GM23338 (cell line): ENCODE measurements at regions not wholly inside any gene's neighbourhood (a gene's known extent, or its start where the extent isn't known, plus 50 kb on each side); places are given as distances from the start of the nearest gene placed in this dataset.

Source experiments
- ATAC-seq: fragments of 200-7000 bp; cut with Tn5 transposase; 3 replicates; pipeline ENCODE4 v1.9.1; 2020
- DNase-seq: peaks from one replicate; pipeline ENCODE4 v3.0.0-alpha.2; 2015; ENCODE audit warnings: low spot score
- H2AFZ ChIP-seq: fragments of 200-600 bp; sonication (generic); 2 replicates; pipeline ENCODE4 v1.8.0; 2016; ENCODE audit warnings: antibody characterized with exemption, mild to moderate bottlenecking, moderate library complexity
- H3F3A ChIP-seq: fragments of 200-600 bp; sonication (generic); replicated peaks from 2 replicates; pipeline ENCODE4 v1.8.0; 2017; ENCODE audit warnings: antibody characterized with exemption, mixed run types, low read depth
- H3K27ac ChIP-seq: fragments of 200-600 bp; sonication (generic); 2 replicates; pipeline ENCODE4 v1.6.1; 2016; ENCODE audit warnings: low read depth
- H3K27me3 ChIP-seq: fragments of 200-600 bp; sonication (generic); 2 replicates; pipeline ENCODE4 v1.8.0; 2016; ENCODE audit warnings: mild to moderate bottlenecking, mixed run types, moderate library complexity; ENCODE audit not compliant: insufficient read depth
- H3K36me3 ChIP-seq: fragments of 200-600 bp; sonication (generic); 2 replicates; pipeline ENCODE4 v1.8.0; 2016; ENCODE audit warnings: mild to moderate bottlenecking; ENCODE audit not compliant: insufficient read depth
- H3K4me1 ChIP-seq: fragments of 200-600 bp; sonication (generic); 2 replicates; pipeline ENCODE4 v1.8.0; 2016; ENCODE audit warnings: mild to moderate bottlenecking, moderate library complexity; ENCODE audit not compliant: insufficient read depth
- H3K4me2 ChIP-seq: fragments of 200-600 bp; sonication (generic); 2 replicates; pipeline ENCODE4 v1.7.1; 2017; ENCODE audit warnings: mixed run types
- H3K4me3 ChIP-seq: fragments of 200-600 bp; sonication (generic); 2 replicates; pipeline ENCODE4 v1.6.1; 2016; ENCODE audit warnings: mixed run types
- H3K79me2 ChIP-seq: fragments of 200-600 bp; sonication (generic); replicated peaks from 2 replicates; pipeline ENCODE4 v1.8.0; 2017; ENCODE audit warnings: mild to moderate bottlenecking; ENCODE audit not compliant: insufficient read depth
- H3K9me2 ChIP-seq: fragments of 200-600 bp; sonication (generic); 2 replicates; pipeline ENCODE4 v1.8.0; 2017; ENCODE audit not compliant: insufficient read depth
- H4K20me1 ChIP-seq: fragments of 200-600 bp; sonication (generic); replicated peaks from 2 replicates; pipeline ENCODE4 v1.8.0; 2017; ENCODE audit warnings: mild to moderate bottlenecking; ENCODE audit not compliant: insufficient read depth
- H3K27ac Mint-ChIP-seq: 2 replicates; pipeline ENCODE4 v1.8.0; 2020; ENCODE audit warnings: inconsistent platforms, mild to moderate bottlenecking, moderate library complexity, mixed read lengths
- H3K27me3 Mint-ChIP-seq: 3 replicates; pipeline ENCODE4 v1.8.0; 2022; ENCODE audit warnings: low read depth, mild to moderate bottlenecking, moderate library complexity, mixed read lengths, inconsistent platforms; ENCODE audit not compliant: insufficient read depth, poor library complexity
- H3K36me3 Mint-ChIP-seq: 3 replicates; pipeline ENCODE4 v1.8.0; 2021; ENCODE audit warnings: low read depth, mild to moderate bottlenecking, inconsistent platforms, moderate library complexity, mixed read lengths
- H3K4me1 Mint-ChIP-seq: 3 replicates; pipeline ENCODE4 v1.8.0; 2020; ENCODE audit warnings: mild to moderate bottlenecking, inconsistent platforms, mixed read lengths
- H3K4me3 Mint-ChIP-seq: 3 replicates; pipeline ENCODE4 v1.8.0; 2021; ENCODE audit warnings: moderate library complexity, mild to moderate bottlenecking, inconsistent platforms, mixed read lengths
- H3K9me3 Mint-ChIP-seq: 3 replicates; pipeline ENCODE4 v1.8.0; 2020; ENCODE audit warnings: moderate library complexity, mild to moderate bottlenecking, inconsistent platforms, mixed read lengths
- CREB1 ChIP-seq: fragments of 250-450 bp; sonication (Bioruptor Pico); IDR thresholded peaks from 2 replicates; pipeline ENCODE4 v1.5.0; 2020; ENCODE audit warnings: low read depth, mild to moderate bottlenecking, moderate library complexity
- ETS1 ChIP-seq: IDR thresholded peaks from 2 replicates; pipeline ENCODE4 v1.6.1; 2016; ENCODE audit warnings: antibody characterized with exemption
- EZH2 ChIP-seq: fragments of 200-600 bp; sonication (generic); IDR thresholded peaks from one replicate; pipeline ENCODE4 v1.8.0; 2017; ENCODE audit warnings: antibody characterized with exemption, mild to moderate bottlenecking, low read depth; ENCODE audit not compliant: unreplicated experiment
- EZH2phosphoT487 ChIP-seq: fragments of 200-600 bp; sonication (generic); IDR thresholded peaks from one replicate; pipeline ENCODE4 v1.8.1; 2018; ENCODE audit warnings: antibody characterized with exemption; ENCODE audit not compliant: unreplicated experiment
- JUNB ChIP-seq: IDR thresholded peaks from one replicate; pipeline ENCODE4 v1.6.1; 2016; ENCODE audit warnings: antibody characterized with exemption; ENCODE audit not compliant: unreplicated experiment
- NANOG ChIP-seq: IDR thresholded peaks from 2 replicates; pipeline ENCODE4 v1.6.1; 2016; ENCODE audit warnings: antibody characterized with exemption, borderline replicate concordance
- POLR2AphosphoS5 ChIP-seq: IDR thresholded peaks from 2 replicates; pipeline ENCODE4 v1.6.1; 2016; ENCODE audit warnings: antibody characterized with exemption, low read depth
- STAT1 ChIP-seq: IDR thresholded peaks from one replicate; pipeline ENCODE4 v1.6.1; 2016; ENCODE audit warnings: antibody characterized with exemption; ENCODE audit not compliant: unreplicated experiment
- ZNF114 ChIP-seq: fragments of 250-450 bp; sonication (Bioruptor Pico); IDR thresholded peaks from 2 replicates; pipeline ENCODE4 v1.5.0; 2020; ENCODE audit warnings: mild to moderate bottlenecking, moderate library complexity
- ZNF331 ChIP-seq: fragments of 250-450 bp; sonication (Bioruptor Pico); IDR thresholded peaks from 2 replicates; pipeline ENCODE4 v1.5.0; 2020; ENCODE audit warnings: low read depth, mild to moderate bottlenecking, moderate library complexity
- TF ChIP-seq, protein P1 (sequence below), 2 experiments: fragments of 200-600 bp in 1 of 2; sonication (generic) in 1 of 2; conservative IDR thresholded peaks; 2 replicates each; pipeline versions ENCODE4 v1.5.1 to v1.6.1; 2016 to 2017; ENCODE audit warnings: antibody characterized with exemption in 2 of 2, low read depth in 2 of 2, mild to moderate bottlenecking in 2 of 2, moderate library complexity in 1 of 2
- TF ChIP-seq, protein P2 (sequence below): IDR thresholded peaks from one replicate; pipeline ENCODE4 v1.6.1; 2018; ENCODE audit warnings: antibody characterized with exemption; ENCODE audit not compliant: unreplicated experiment
- TF ChIP-seq, protein P3 (sequence below): fragments of 250-450 bp; sonication (Bioruptor Pico); IDR thresholded peaks from 2 replicates; pipeline ENCODE4 v1.5.0; 2020; ENCODE audit warnings: mild to moderate bottlenecking, moderate library complexity

GRCh38 chr14:48991141-48991540 is 595.0 kb downstream of the RPS29 start (continued):
- TF ChIP-seq ZNF114 (CRISPR knock-in tag) (no peak), CREB1 (CRISPR knock-in tag) (no peak), NANOG (no peak), POLR2AphosphoS5 (no peak), ETS1 (no peak), ZNF331 (CRISPR knock-in tag) (no peak)

- no peaks in the 10 kb centered on the region for H3K36me3 Mint-ChIP-seq
- H3K4me2 ChIP-seq = no peak overlapping the region
- no peaks in the 10 kb centered on the region for H3K36me3 ChIP-seq
- H3K27me3 ChIP-seq = no peaks in the 10 kb centered on the region
- no peak overlapping the region for H3K27ac ChIP-seq
- no peak overlapping the region for H3K27ac Mint-ChIP-seq
- no peaks in the 10 kb centered on the region for H3K27me3 Mint-ChIP-seq
- 0 out of 3 replicates have a peak, but pooled peaks cover 2% of the 10 kb centered on the region for H3K4me1 Mint-ChIP-seq
- no peaks in the 10 kb centered on the region for H3K9me3 Mint-ChIP-seq
- H3F3A ChIP-seq = no peaks in the 10 kb centered on the region
- H2AFZ ChIP-seq = no peak overlapping the region
- H4K20me1 ChIP-seq = no peaks in the 10 kb centered on the region
- H3K4me3 ChIP-seq = no peak overlapping the region
- no peak for ATAC-seq
- H3K79me2 ChIP-seq = no peaks in the 10 kb centered on the region
- DNase-seq = no peak
- H3K4me1 ChIP-seq = no peaks in the 10 kb centered on the region
- H3K4me3 Mint-ChIP-seq = no peak overlapping the region
- H3K9me2 ChIP-seq = no peaks in the 10 kb centered on the region
- no peak for TF ChIP-seq EZH2phosphoT487
- no peak for TF ChIP-seq JUNB
- no peak for TF ChIP-seq POLR2AphosphoS5
- TF ChIP-seq, protein P1, sequence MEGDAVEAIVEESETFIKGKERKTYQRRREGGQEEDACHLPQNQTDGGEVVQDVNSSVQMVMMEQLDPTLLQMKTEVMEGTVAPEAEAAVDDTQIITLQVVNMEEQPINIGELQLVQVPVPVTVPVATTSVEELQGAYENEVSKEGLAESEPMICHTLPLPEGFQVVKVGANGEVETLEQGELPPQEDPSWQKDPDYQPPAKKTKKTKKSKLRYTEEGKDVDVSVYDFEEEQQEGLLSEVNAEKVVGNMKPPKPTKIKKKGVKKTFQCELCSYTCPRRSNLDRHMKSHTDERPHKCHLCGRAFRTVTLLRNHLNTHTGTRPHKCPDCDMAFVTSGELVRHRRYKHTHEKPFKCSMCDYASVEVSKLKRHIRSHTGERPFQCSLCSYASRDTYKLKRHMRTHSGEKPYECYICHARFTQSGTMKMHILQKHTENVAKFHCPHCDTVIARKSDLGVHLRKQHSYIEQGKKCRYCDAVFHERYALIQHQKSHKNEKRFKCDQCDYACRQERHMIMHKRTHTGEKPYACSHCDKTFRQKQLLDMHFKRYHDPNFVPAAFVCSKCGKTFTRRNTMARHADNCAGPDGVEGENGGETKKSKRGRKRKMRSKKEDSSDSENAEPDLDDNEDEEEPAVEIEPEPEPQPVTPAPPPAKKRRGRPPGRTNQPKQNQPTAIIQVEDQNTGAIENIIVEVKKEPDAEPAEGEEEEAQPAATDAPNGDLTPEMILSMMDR (conservative IDR thresholded peaks at IDR 0.05; ENCODE audit: low read depth in 2 of 2) = no peak
- no peak for TF ChIP-seq STAT1
- TF ChIP-seq, protein P2, sequence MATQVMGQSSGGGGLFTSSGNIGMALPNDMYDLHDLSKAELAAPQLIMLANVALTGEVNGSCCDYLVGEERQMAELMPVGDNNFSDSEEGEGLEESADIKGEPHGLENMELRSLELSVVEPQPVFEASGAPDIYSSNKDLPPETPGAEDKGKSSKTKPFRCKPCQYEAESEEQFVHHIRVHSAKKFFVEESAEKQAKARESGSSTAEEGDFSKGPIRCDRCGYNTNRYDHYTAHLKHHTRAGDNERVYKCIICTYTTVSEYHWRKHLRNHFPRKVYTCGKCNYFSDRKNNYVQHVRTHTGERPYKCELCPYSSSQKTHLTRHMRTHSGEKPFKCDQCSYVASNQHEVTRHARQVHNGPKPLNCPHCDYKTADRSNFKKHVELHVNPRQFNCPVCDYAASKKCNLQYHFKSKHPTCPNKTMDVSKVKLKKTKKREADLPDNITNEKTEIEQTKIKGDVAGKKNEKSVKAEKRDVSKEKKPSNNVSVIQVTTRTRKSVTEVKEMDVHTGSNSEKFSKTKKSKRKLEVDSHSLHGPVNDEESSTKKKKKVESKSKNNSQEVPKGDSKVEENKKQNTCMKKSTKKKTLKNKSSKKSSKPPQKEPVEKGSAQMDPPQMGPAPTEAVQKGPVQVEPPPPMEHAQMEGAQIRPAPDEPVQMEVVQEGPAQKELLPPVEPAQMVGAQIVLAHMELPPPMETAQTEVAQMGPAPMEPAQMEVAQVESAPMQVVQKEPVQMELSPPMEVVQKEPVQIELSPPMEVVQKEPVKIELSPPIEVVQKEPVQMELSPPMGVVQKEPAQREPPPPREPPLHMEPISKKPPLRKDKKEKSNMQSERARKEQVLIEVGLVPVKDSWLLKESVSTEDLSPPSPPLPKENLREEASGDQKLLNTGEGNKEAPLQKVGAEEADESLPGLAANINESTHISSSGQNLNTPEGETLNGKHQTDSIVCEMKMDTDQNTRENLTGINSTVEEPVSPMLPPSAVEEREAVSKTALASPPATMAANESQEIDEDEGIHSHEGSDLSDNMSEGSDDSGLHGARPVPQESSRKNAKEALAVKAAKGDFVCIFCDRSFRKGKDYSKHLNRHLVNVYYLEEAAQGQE = no peak
- TF ChIP-seq CREB1 (CRISPR knock-in tag) = no peak
- no peak for TF ChIP-seq NANOG
- TF ChIP-seq ZNF331 (CRISPR knock-in tag) = no peak
- TF ChIP-seq ZNF114 (CRISPR knock-in tag) = no peak
- TF ChIP-seq, protein P3, sequence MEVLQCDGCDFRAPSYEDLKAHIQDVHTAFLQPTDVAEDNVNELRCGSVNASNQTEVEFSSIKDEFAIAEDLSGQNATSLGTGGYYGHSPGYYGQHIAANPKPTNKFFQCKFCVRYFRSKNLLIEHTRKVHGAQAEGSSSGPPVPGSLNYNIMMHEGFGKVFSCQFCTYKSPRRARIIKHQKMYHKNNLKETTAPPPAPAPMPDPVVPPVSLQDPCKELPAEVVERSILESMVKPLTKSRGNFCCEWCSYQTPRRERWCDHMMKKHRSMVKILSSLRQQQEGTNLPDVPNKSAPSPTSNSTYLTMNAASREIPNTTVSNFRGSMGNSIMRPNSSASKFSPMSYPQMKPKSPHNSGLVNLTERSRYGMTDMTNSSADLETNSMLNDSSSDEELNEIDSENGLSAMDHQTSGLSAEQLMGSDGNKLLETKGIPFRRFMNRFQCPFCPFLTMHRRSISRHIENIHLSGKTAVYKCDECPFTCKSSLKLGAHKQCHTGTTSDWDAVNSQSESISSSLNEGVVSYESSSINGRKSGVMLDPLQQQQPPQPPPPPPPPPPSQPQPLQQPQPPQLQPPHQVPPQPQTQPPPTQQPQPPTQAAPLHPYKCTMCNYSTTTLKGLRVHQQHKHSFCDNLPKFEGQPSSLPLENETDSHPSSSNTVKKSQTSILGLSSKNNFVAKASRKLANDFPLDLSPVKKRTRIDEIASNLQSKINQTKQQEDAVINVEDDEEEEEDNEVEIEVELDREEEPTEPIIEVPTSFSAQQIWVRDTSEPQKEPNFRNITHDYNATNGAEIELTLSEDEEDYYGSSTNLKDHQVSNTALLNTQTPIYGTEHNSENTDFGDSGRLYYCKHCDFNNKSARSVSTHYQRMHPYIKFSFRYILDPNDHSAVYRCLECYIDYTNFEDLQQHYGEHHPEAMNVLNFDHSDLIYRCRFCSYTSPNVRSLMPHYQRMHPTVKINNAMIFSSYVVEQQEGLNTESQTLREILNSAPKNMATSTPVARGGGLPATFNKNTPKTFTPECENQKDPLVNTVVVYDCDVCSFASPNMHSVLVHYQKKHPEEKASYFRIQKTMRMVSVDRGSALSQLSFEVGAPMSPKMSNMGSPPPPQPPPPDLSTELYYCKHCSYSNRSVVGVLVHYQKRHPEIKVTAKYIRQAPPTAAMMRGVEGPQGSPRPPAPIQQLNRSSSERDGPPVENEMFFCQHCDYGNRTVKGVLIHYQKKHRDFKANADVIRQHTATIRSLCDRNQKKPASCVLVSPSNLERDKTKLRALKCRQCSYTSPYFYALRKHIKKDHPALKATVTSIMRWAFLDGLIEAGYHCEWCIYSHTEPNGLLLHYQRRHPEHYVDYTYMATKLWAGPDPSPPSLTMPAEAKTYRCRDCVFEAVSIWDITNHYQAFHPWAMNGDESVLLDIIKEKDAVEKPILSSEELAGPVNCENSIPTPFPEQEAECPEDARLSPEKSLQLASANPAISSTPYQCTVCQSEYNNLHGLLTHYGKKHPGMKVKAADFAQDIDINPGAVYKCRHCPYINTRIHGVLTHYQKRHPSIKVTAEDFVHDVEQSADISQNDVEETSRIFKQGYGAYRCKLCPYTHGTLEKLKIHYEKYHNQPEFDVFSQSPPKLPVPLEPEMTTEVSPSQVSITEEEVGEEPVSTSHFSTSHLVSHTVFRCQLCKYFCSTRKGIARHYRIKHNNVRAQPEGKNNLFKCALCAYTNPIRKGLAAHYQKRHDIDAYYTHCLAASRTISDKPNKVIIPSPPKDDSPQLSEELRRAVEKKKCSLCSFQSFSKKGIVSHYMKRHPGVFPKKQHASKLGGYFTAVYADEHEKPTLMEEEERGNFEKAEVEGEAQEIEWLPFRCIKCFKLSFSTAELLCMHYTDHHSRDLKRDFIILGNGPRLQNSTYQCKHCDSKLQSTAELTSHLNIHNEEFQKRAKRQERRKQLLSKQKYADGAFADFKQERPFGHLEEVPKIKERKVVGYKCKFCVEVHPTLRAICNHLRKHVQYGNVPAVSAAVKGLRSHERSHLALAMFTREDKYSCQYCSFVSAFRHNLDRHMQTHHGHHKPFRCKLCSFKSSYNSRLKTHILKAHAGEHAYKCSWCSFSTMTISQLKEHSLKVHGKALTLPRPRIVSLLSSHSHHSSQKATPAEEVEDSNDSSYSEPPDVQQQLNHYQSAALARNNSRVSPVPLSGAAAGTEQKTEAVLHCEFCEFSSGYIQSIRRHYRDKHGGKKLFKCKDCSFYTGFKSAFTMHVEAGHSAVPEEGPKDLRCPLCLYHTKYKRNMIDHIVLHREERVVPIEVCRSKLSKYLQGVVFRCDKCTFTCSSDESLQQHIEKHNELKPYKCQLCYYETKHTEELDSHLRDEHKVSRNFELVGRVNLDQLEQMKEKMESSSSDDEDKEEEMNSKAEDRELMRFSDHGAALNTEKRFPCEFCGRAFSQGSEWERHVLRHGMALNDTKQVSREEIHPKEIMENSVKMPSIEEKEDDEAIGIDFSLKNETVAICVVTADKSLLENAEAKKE = no peak
- TF ChIP-seq EZH2 = no peak
Observed at GRCh38 chr14:48983351-48983888, 602.8 kb downstream of the RPS29 start.
